Natural killer cell (primary cell): ENCODE measurements at regions not wholly inside any gene's neighbourhood (a gene's known extent, or its start where the extent isn't known, plus 50 kb on each side); places are given as distances from the start of the nearest gene placed in this dataset.

Source experiments
- ATAC-seq, 3 donors: fragments of 150-1000 bp in 2 of 3; fragments of 200-7000 bp in 1 of 3; cut with Tn5 transposase; 1 replicate in 1 of 3; 2 replicates in 2 of 3; pipeline ENCODE4 v1.10.0; 2021; ENCODE audit warnings: mild to moderate bottlenecking in 2 of 3, moderate library complexity in 2 of 3
- DNase-seq, 2 donors: peaks; one replicate each; pipeline versions ENCODE4 v3.0.0 to v3.0.0-alpha.2; 2013 to 2021; ENCODE audit warnings: mixed read lengths in 1 of 2
- H3K27ac ChIP-seq: one replicate; pipeline ENCODE4 v1.5.1; 2013; ENCODE audit warnings: mild to moderate bottlenecking, low read length
- H3K27me3 ChIP-seq: one replicate; pipeline ENCODE4 v1.6.1; 2013; ENCODE audit warnings: low read length; ENCODE audit not compliant: control insufficient read depth, insufficient read depth
- H3K36me3 ChIP-seq: one replicate; pipeline ENCODE4 v1.6.1; 2013; ENCODE audit warnings: low read length; ENCODE audit not compliant: control insufficient read depth, insufficient read depth
- H3K4me1 ChIP-seq: one replicate; pipeline ENCODE4 v1.6.1; 2013; ENCODE audit warnings: low read length; ENCODE audit not compliant: control insufficient read depth, insufficient read depth
- H3K4me3 ChIP-seq: one replicate; pipeline ENCODE4 v1.5.1; 2013; ENCODE audit warnings: low read length
- H3K9me3 ChIP-seq: one replicate; pipeline ENCODE4 v1.6.1; 2013; ENCODE audit warnings: low read length; ENCODE audit not compliant: control insufficient read depth, insufficient read depth
- H3K27ac Mint-ChIP-seq, 2 donors: one replicate each; pipeline ENCODE4 v1.8.0; 2022; ENCODE audit warnings: mild to moderate bottlenecking in 2 of 2, mixed read lengths in 2 of 2, moderate library complexity in 1 of 2
- H3K27me3 Mint-ChIP-seq, 2 donors: one replicate each; pipeline ENCODE4 v1.8.0; 2022; ENCODE audit warnings: low read depth in 2 of 2, mixed read lengths in 2 of 2
- H3K36me3 Mint-ChIP-seq: one replicate; pipeline ENCODE4 v1.8.0; 2022; ENCODE audit warnings: mixed read lengths
- H3K4me1 Mint-ChIP-seq, 2 donors: one replicate each; pipeline ENCODE4 v1.8.0; 2022; ENCODE audit warnings: mixed read lengths in 2 of 2
- H3K4me3 Mint-ChIP-seq: one replicate; pipeline ENCODE4 v1.8.0; 2022; ENCODE audit warnings: mild to moderate bottlenecking, moderate library complexity, mixed read lengths
- H3K9me3 Mint-ChIP-seq, 2 donors: one replicate each; pipeline ENCODE4 v1.8.0; 2022; ENCODE audit warnings: mixed read lengths in 2 of 2
- WGBS: methylation state at CpG from one replicate; pipeline ENCODE4 v1.1.7; 2013; ENCODE audit warnings: missing lambda C conversion rate; ENCODE audit not compliant: insufficient coverage; 5-methylcytosine and 5-hydroxymethylcytosine counted together
- intact Hi-C: fragments of 100-400 bp; cut with micrococcal nuclease; formaldehyde crosslinking; loops from one replicate; pipeline ENCODE4 v1.14.2; 2022
- TF ChIP-seq, protein P1 (sequence below): fragments of 200-600 bp; IDR thresholded peaks from one replicate; pipeline ENCODE4 v1.8.0; 2022; ENCODE audit warnings: antibody characterized with exemption

DNA sequence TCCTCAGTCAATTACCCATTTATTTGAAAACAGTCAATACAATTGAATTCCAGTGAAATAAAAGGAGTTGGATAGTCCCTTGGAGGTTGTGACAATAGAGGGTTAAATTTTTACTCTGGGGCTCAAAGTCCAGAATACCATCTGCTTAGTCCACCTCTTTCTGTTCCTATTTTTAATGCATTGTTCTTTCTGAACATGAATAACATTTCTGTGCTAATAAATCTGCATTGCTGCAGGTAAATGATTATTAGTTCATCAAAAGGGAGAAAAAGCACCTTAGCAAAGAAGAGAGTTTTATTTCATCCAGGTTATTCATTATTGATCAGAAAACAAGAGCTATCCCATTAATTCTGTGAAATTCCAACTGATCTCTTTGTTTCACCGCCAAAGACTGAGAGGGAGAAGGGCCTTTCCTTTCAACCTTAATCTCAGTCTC, 166.1 kb upstream of the OLIG3 start:
- H3K27me3 Mint-ChIP-seq, result peaks cover 10 to 16% of the 10 kb centered on the region in 2 donors
- no peak overlapping the region for H3K4me3 Mint-ChIP-seq

DNA sequence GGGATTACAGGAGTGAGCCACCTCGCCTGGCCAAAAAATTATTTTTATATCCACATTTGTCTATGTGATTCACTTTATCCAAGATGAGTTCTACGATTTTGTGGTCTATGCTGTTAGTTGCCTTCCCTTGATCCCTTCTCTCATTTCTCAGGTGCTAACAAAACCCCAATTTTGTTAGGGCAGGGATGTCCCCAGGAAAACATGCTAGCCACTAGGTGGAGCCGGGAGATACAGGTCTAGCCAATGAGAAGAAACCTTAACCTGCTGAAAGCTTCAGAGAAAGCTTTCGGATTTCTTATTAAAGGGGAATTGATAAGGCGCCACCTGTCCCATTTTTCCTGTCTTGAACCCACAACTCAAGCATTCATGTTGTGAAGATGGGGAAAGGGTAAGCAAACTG, 167.4 kb upstream of the OLIG3 start:
- no peak overlapping the region for H3K4me3 ChIP-seq
- TF ChIP-seq, protein P1, sequence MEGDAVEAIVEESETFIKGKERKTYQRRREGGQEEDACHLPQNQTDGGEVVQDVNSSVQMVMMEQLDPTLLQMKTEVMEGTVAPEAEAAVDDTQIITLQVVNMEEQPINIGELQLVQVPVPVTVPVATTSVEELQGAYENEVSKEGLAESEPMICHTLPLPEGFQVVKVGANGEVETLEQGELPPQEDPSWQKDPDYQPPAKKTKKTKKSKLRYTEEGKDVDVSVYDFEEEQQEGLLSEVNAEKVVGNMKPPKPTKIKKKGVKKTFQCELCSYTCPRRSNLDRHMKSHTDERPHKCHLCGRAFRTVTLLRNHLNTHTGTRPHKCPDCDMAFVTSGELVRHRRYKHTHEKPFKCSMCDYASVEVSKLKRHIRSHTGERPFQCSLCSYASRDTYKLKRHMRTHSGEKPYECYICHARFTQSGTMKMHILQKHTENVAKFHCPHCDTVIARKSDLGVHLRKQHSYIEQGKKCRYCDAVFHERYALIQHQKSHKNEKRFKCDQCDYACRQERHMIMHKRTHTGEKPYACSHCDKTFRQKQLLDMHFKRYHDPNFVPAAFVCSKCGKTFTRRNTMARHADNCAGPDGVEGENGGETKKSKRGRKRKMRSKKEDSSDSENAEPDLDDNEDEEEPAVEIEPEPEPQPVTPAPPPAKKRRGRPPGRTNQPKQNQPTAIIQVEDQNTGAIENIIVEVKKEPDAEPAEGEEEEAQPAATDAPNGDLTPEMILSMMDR, result peak; percentile 40
- H3K4me3 Mint-ChIP-seq, result no peak overlapping the region
- no peaks in the 10 kb centered on the region for H3K4me1 Mint-ChIP-seq
- H3K36me3 Mint-ChIP-seq, result peaks cover 11% of the 10 kb centered on the region
- H3K9me3 Mint-ChIP-seq, result no peaks in the 10 kb centered on the region
- no peaks in the 10 kb centered on the region for H3K4me1 ChIP-seq
- peaks cover 10 to 16% of the 10 kb centered on the region in 2 donors for H3K27me3 Mint-ChIP-seq
- no peaks in the 10 kb centered on the region for H3K9me3 ChIP-seq
- ATAC-seq (peak in 1 of 3 donors; percentile 57), DNase-seq (peak in 1 of 2 donors; percentile 75)
- no peak overlapping the region for H3K27ac ChIP-seq
- 90% methylated on average over 4 of the region's 5 CpGs for WGBS
- H3K27ac Mint-ChIP-seq, result no peak overlapping the region
- H3K27me3 ChIP-seq, result no peaks in the 10 kb centered on the region
- no peaks in the 10 kb centered on the region for H3K36me3 ChIP-seq
- intact Hi-C loops, result loop anchor here (10.0 kb wide), 1 partner anchor 443 kb away; the partner anchor contains the start of gene PERP

More for the DNA sequence above, 166.1 kb upstream of the OLIG3 start:
- Histone ChIP-seq H3K27ac (no peak overlapping the region), H3K27me3 (no peaks in the 10 kb centered on the region), H3K36me3 (no peaks in the 10 kb centered on the region), H3K4me1 (no peaks in the 10 kb centered on the region), H3K4me3 (no peak overlapping the region), H3K9me3 (peaks cover 8% of the 10 kb centered on the region)
- no peak for ATAC-seq
- no peaks in the 10 kb centered on the region for H3K4me1 Mint-ChIP-seq
- no peak overlapping the region for H3K27ac Mint-ChIP-seq
- intact Hi-C loops, result loop anchor here (10.0 kb wide), 1 partner anchor 444 kb away; the partner anchor contains the start of gene PERP
- 100% methylated on average over 1 of the region's 1 CpG for WGBS
- H3K36me3 Mint-ChIP-seq, result peaks cover 16% of the 10 kb centered on the region
- no peak for DNase-seq
- no peaks in the 10 kb centered on the region for H3K9me3 Mint-ChIP-seq
- TF ChIP-seq, protein P1, result no peak

DNA sequence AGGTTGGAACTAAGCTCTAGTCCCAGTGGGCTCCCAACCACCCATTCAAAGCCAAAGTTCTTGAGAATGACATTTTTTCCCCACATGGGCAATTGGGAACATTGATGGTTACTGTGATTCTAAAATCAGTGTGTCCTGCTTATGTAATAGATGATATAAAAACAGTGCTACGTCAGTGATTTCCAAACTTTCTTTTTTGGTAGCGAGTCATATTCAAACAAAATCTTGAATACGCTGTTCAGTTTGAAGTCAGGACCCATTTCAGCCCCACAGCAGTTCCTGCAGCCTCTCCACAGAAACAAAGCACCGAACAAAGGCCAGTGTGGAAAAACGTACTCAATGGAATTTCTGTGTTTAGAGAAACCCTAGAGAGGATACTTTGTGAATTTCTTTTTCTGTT, 170.0 kb upstream of the OLIG3 start:
- no peaks in the 10 kb centered on the region for H3K4me1 Mint-ChIP-seq
- no peak for DNase-seq
- 88% methylated on average over 3 of the region's 5 CpGs for WGBS
- TF ChIP-seq, protein P1, result no peak
- no peaks in the 10 kb centered on the region for H3K36me3 ChIP-seq
- H3K27me3 Mint-ChIP-seq, result no peaks in the 10 kb centered on the region
- H3K9me3 Mint-ChIP-seq, result no peaks in the 10 kb centered on the region
- no peaks in the 10 kb centered on the region for H3K36me3 Mint-ChIP-seq
- no peak overlapping the region for H3K27ac Mint-ChIP-seq
- no peak overlapping the region for H3K27ac ChIP-seq
- H3K9me3 ChIP-seq, result no peaks in the 10 kb centered on the region
- no peaks in the 10 kb centered on the region for H3K4me1 ChIP-seq
- no peak overlapping the region for H3K4me3 ChIP-seq
- no peak overlapping the region for H3K4me3 Mint-ChIP-seq
- no peaks in the 10 kb centered on the region for H3K27me3 ChIP-seq
- ATAC-seq, result no peak
- intact Hi-C loops, result loop anchor here (10.0 kb wide), 1 partner anchor 441 kb away; the partner anchor contains the start of gene PERP

DNA sequence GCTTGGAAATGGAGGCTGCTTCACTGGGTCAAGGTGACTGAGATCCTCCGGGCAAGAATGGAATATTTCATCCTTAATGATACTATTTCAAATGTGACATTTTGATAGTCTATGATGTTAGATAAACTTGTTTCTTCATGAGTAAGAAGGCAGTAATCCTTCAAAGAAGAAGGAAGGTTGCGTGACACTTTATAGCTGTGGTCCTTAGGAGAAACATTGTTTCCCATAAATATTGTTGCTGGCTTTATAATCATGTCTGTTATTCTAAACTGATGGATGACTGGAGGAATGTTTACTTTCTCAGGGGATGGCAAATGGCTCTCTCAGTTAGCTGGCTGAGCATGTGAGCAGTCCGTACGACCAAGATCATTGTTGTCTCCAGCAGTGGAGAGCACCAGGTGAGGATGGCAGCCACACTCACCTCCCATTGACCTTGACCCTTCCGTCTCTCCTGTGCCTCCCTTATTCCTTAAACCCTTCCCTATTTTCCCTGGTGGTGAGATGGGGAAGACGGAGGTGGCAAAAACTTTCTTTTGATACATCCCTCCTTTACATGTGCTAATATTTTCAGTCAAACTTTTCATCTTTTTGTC, 171.2 kb upstream of the OLIG3 start:
- no peak for ATAC-seq
- H3K4me1 Mint-ChIP-seq, result no peaks in the 10 kb centered on the region
- H3K4me3 Mint-ChIP-seq, result no peak overlapping the region
- Histone ChIP-seq H3K4me3 (no peak overlapping the region), H3K4me1 (no peaks in the 10 kb centered on the region), H3K27ac (no peak overlapping the region), H3K9me3 (no peaks in the 10 kb centered on the region), H3K27me3 (no peaks in the 10 kb centered on the region), H3K36me3 (no peaks in the 10 kb centered on the region)
- H3K27ac Mint-ChIP-seq, result no peak overlapping the region
- 100% methylated on average over 3 of the region's 6 CpGs for WGBS
- H3K27me3 Mint-ChIP-seq, result peaks cover 3 to 5% of the 10 kb centered on the region in 2 donors
- H3K9me3 Mint-ChIP-seq, result no peaks in the 10 kb centered on the region
- no peak for DNase-seq
- H3K36me3 Mint-ChIP-seq, result no peaks in the 10 kb centered on the region
- intact Hi-C loops, result loop anchor here (10.0 kb wide), 1 partner anchor 439 kb away; the partner anchor contains the start of gene PERP
- TF ChIP-seq, protein P1, result no peak
